SK-N-SH treated with all-trans-retinoic acid at 6 μM for 48 hours (cell line): ENCODE measurements at regions not wholly inside any gene's neighbourhood (a gene's known extent, or its start where the extent isn't known, plus 50 kb on each side); places are given as distances from the start of the nearest gene placed in this dataset.

ENCODE experiments used
- ATAC-seq: fragments of 200-7000 bp; cut with Tn5 transposase; 3 replicates; pipeline ENCODE4 v1.9.1; 2020; ENCODE audit warnings: mild to moderate bottlenecking, moderate library complexity
- BACH2 ChIP-seq: fragments of 250-450 bp; sonication (Bioruptor Pico); IDR thresholded peaks from 2 replicates; pipeline ENCODE4 v1.9.0; 2021; ENCODE audit warnings: mild to moderate bottlenecking, borderline replicate concordance
- CREB5 ChIP-seq: fragments of 250-450 bp; sonication (Bioruptor Pico); IDR thresholded peaks from 2 replicates; pipeline ENCODE4 v1.5.1; 2020; ENCODE audit warnings: low read depth, mild to moderate bottlenecking, moderate library complexity
- CSDC2 ChIP-seq: fragments of 250-450 bp; sonication (Bioruptor Pico); IDR thresholded peaks from 2 replicates; pipeline ENCODE4 v1.5.0; 2020; ENCODE audit warnings: mild to moderate bottlenecking, moderate library complexity
- CSRNP3 ChIP-seq: fragments of 250-450 bp; sonication (Bioruptor Pico); IDR thresholded peaks from 2 replicates; pipeline ENCODE4 v1.5.1; 2021; ENCODE audit warnings: mild to moderate bottlenecking, moderate library complexity
- ESRRG ChIP-seq: fragments of 250-450 bp; sonication (Bioruptor Pico); IDR thresholded peaks from 2 replicates; pipeline ENCODE4 v1.6.1; 2021; ENCODE audit warnings: mild to moderate bottlenecking
- GLIS3 ChIP-seq: fragments of 250-450 bp; sonication (Bioruptor Pico); IDR thresholded peaks from 2 replicates; pipeline ENCODE4 v1.5.0; 2020; ENCODE audit warnings: mild to moderate bottlenecking, moderate library complexity
- OSR1 ChIP-seq: fragments of 250-450 bp; sonication (Bioruptor Pico); IDR thresholded peaks from 2 replicates; pipeline ENCODE4 v1.8.0; 2022; ENCODE audit warnings: moderate library complexity, mild to moderate bottlenecking, inconsistent platforms
- PATZ1 ChIP-seq: fragments of 250-450 bp; sonication (Bioruptor Pico); IDR thresholded peaks from 2 replicates; pipeline ENCODE4 v1.8.0; 2020; ENCODE audit warnings: mild to moderate bottlenecking, moderate library complexity, borderline replicate concordance
- POU6F1 ChIP-seq: fragments of 250-450 bp; sonication (Bioruptor Pico); IDR thresholded peaks from 2 replicates; pipeline ENCODE4 v1.8.0; 2021; ENCODE audit warnings: low read depth, mild to moderate bottlenecking, moderate library complexity, borderline replicate concordance
- RARB ChIP-seq: fragments of 250-450 bp; sonication (Bioruptor Pico); IDR thresholded peaks from 2 replicates; pipeline ENCODE4 v1.8.0; 2021; ENCODE audit warnings: mild to moderate bottlenecking, moderate library complexity
- SNAI2 ChIP-seq: fragments of 250-450 bp; sonication (Bioruptor Pico); IDR thresholded peaks from 2 replicates; pipeline ENCODE4 v1.5.0; 2020; ENCODE audit warnings: mild to moderate bottlenecking, moderate library complexity
- TCF4 ChIP-seq: fragments of 250-450 bp; sonication (Bioruptor Pico); IDR thresholded peaks from 2 replicates; pipeline ENCODE4 v1.8.0; 2021; ENCODE audit warnings: mild to moderate bottlenecking, moderate library complexity, borderline replicate concordance
- TOX ChIP-seq: fragments of 250-450 bp; sonication (Bioruptor Pico); IDR thresholded peaks from 2 replicates; pipeline ENCODE4 v1.8.0; 2021; ENCODE audit warnings: mild to moderate bottlenecking, moderate library complexity, borderline replicate concordance
- TSHZ2 ChIP-seq: fragments of 250-450 bp; sonication (Bioruptor Pico); IDR thresholded peaks from 2 replicates; pipeline ENCODE4 v1.5.0; 2020; ENCODE audit warnings: mild to moderate bottlenecking, moderate library complexity
- ZC3H10 ChIP-seq: fragments of 250-450 bp; sonication (Bioruptor Pico); IDR thresholded peaks from 2 replicates; pipeline ENCODE4 v1.5.1; 2021; ENCODE audit warnings: mild to moderate bottlenecking, moderate library complexity
- ZFP3 ChIP-seq: fragments of 250-450 bp; sonication (Bioruptor Pico); IDR thresholded peaks from 2 replicates; pipeline ENCODE4 v1.5.0; 2020; ENCODE audit warnings: mild to moderate bottlenecking, moderate library complexity
- ZNF565 ChIP-seq: fragments of 450-650 bp; formaldehyde crosslinking; conservative IDR thresholded peaks from 2 replicates; pipeline ENCODE4 v1.5.0; 2020; ENCODE audit warnings: low read depth, mild to moderate bottlenecking, moderate library complexity
- ZNF70 ChIP-seq: fragments of 450-650 bp; formaldehyde crosslinking; IDR thresholded peaks from 2 replicates; pipeline ENCODE4 v1.5.0; 2020; ENCODE audit warnings: mild to moderate bottlenecking, moderate library complexity
- ZNF8 ChIP-seq: fragments of 450-650 bp; formaldehyde crosslinking; IDR thresholded peaks from 2 replicates; pipeline ENCODE4 v1.5.0; 2020; ENCODE audit warnings: mild to moderate bottlenecking, moderate library complexity

- no peak for ATAC-seq
Observed at GRCh38 chr3:40782111-40782721, 257.5 kb downstream of the ZNF621 start.

GRCh38 chr3:40790746-40791145 lies 266.0 kb downstream of the ZNF621 start:
- no peak for ATAC-seq
- TF ChIP-seq ZNF8 (CRISPR knock-in tag) (no peak), ZFP3 (CRISPR knock-in tag) (no peak), TOX (CRISPR knock-in tag) (no peak), CSRNP3 (CRISPR knock-in tag) (no peak), GLIS3 (CRISPR knock-in tag) (no peak), ZNF565 (CRISPR knock-in tag) (no peak), CREB5 (no peak), OSR1 (CRISPR knock-in tag) (no peak), RARB (CRISPR knock-in tag) (no peak), TCF4 (CRISPR knock-in tag) (no peak), SNAI2 (no peak), TSHZ2 (CRISPR knock-in tag) (no peak)

More at GRCh38 chr3:40782111-40782721, 257.5 kb downstream of the ZNF621 start:
- TF ChIP-seq POU6F1 (CRISPR knock-in tag), result no peak
- TF ChIP-seq PATZ1 (CRISPR knock-in tag), result no peak
- TF ChIP-seq ESRRG (CRISPR knock-in tag), result no peak
- TF ChIP-seq GLIS3 (CRISPR knock-in tag), result no peak
- no peak for TF ChIP-seq CSDC2 (CRISPR knock-in tag)
- TF ChIP-seq, all 23 proteins: peak for 0

- no peak for ATAC-seq
- TF ChIP-seq BACH2 (CRISPR knock-in tag) (no peak), RARB (CRISPR knock-in tag) (no peak), ZNF70 (CRISPR knock-in tag) (no peak), ZC3H10 (CRISPR knock-in tag) (no peak), TSHZ2 (CRISPR knock-in tag) (no peak), TCF4 (CRISPR knock-in tag) (no peak)
Observed at GRCh38 chr3:40793730-40794129, 269.0 kb downstream of the ZNF621 start.
